CD4-positive, alpha-beta T cell (primary cell): ENCODE measurements at regions not wholly inside any gene's neighbourhood (a gene's known extent, or its start where the extent isn't known, plus 50 kb on each side); places are given as distances from the start of the nearest gene placed in this dataset.
"Not testable (repeated sequence)": the region's sequence is repeated elsewhere in the genome, so short reads cannot be mapped to it uniquely, and the experiment has no call there.

Experiments
- ATAC-seq: fragments of 200-7000 bp; cut with Tn5 transposase; one replicate; pipeline ENCODE4 v1.10.0; 2022; ENCODE audit warnings: mild to moderate bottlenecking; ENCODE audit not compliant: poor library complexity
- CTCF ChIA-PET: fragments of 350-600 bp; sonication (Branson Sonifier 250); formaldehyde crosslinking; loops from one replicate; lab custom pipeline; 2021; ENCODE audit warnings: antibody characterized with exemption, inconsistent platforms; lab: Charles Lee
- POLR2A ChIA-PET: fragments of 350-600 bp; sonication (Branson Sonifier 250); formaldehyde crosslinking; loops from one replicate; lab custom pipeline; 2021; ENCODE audit warnings: antibody characterized with exemption, inconsistent platforms; lab: Charles Lee
- DNase-seq, 14 experiments: peaks; one replicate each; pipeline ENCODE4 v3.0.0-alpha.2; 2013 to 2020; ENCODE audit warnings: mixed read lengths in 2 of 14
- H3K27ac ChIP-seq, 2 donors: one replicate each; pipeline versions ENCODE4 v1.5.1 to v1.7.0; 2013; ENCODE audit warnings: low read length in 2 of 2, low read depth in 1 of 2, mild to moderate bottlenecking in 1 of 2
- H3K27me3 ChIP-seq, 2 experiments: 1 replicate in 1 of 2; 2 replicates in 1 of 2; pipeline versions ENCODE4 v1.6.1 to v1.7.0; 2013; ENCODE audit warnings: low read length in 2 of 2, control low read depth in 1 of 2, mild to moderate bottlenecking in 1 of 2, moderate library complexity in 1 of 2; ENCODE audit not compliant: insufficient read depth in 2 of 2, control insufficient read depth in 1 of 2
- H3K36me3 ChIP-seq: one replicate; pipeline ENCODE4 v1.6.1; 2013; ENCODE audit warnings: low read length, control low read depth; ENCODE audit not compliant: insufficient read depth
- H3K4me1 ChIP-seq: one replicate; pipeline ENCODE4 v1.6.1; 2013; ENCODE audit warnings: low read length, control low read depth; ENCODE audit not compliant: insufficient read depth
- H3K4me3 ChIP-seq: one replicate; pipeline ENCODE4 v1.5.1; 2013; ENCODE audit warnings: mild to moderate bottlenecking, low read length, moderate library complexity
- H3K9me3 ChIP-seq, 2 experiments: 1 replicate in 1 of 2; 2 replicates in 1 of 2; pipeline versions ENCODE4 v1.6.1 to v1.7.0; 2013; ENCODE audit warnings: low read length in 2 of 2, mild to moderate bottlenecking in 2 of 2, control low read depth in 1 of 2, moderate library complexity in 1 of 2; ENCODE audit not compliant: control insufficient read depth in 1 of 2, insufficient read depth in 1 of 2
- H3K27ac Mint-ChIP-seq: one replicate; pipeline ENCODE4 v1.8.0; 2020; ENCODE audit warnings: mixed read lengths
- H3K27me3 Mint-ChIP-seq: one replicate; pipeline ENCODE4 v1.8.0; 2021; ENCODE audit warnings: mixed read lengths
- H3K36me3 Mint-ChIP-seq: one replicate; pipeline ENCODE4 v1.8.0; 2021; ENCODE audit warnings: low read depth, mixed read lengths
- H3K4me1 Mint-ChIP-seq: one replicate; pipeline ENCODE4 v1.8.0; 2021; ENCODE audit warnings: low read depth, mixed read lengths
- H3K4me3 Mint-ChIP-seq: one replicate; pipeline ENCODE4 v1.8.0; 2020; ENCODE audit warnings: mild to moderate bottlenecking, mixed read lengths
- H3K9me3 Mint-ChIP-seq: one replicate; pipeline ENCODE4 v1.8.0; 2020; ENCODE audit warnings: mixed read lengths
- intact Hi-C, 2 experiments: fragments of 100-400 bp; cut with DNase I in 1 of 2; cut with micrococcal nuclease in 1 of 2; formaldehyde crosslinking; loops; one replicate each; pipeline versions ENCODE4 v1.15.1 to v1.9.0; 2023 to 2025; cut with DNase I, micrococcal nuclease
- TF ChIP-seq, protein P1 (sequence below): fragments of 200-600 bp; IDR thresholded peaks from one replicate; pipeline ENCODE4 v1.8.0; 2022; ENCODE audit warnings: antibody characterized with exemption, mild to moderate bottlenecking

GRCh38 chr9:87383344-87384150 lies 114.1 kb upstream of the DAPK1 start:
- H3K9me3 Mint-ChIP-seq, result no peaks in the 10 kb centered on the region
- H3K27ac ChIP-seq, result no peak overlapping the region
- POLR2A ChIA-PET, result no interaction called here
- H3K27me3 Mint-ChIP-seq, result peaks cover 7% of the 10 kb centered on the region
- no peaks in the 10 kb centered on the region for H3K4me1 ChIP-seq
- H3K36me3 Mint-ChIP-seq, result no peaks in the 10 kb centered on the region
- H3K4me1 Mint-ChIP-seq, result no peaks in the 10 kb centered on the region
- H3K4me3 Mint-ChIP-seq, result no peak overlapping the region
- intact Hi-C loops, result no loop called here
- no peaks in the 10 kb centered on the region for H3K36me3 ChIP-seq
- ATAC-seq (no peak), DNase-seq (no peak)
- CTCF ChIA-PET, result no interaction called here
- TF ChIP-seq, protein P1, sequence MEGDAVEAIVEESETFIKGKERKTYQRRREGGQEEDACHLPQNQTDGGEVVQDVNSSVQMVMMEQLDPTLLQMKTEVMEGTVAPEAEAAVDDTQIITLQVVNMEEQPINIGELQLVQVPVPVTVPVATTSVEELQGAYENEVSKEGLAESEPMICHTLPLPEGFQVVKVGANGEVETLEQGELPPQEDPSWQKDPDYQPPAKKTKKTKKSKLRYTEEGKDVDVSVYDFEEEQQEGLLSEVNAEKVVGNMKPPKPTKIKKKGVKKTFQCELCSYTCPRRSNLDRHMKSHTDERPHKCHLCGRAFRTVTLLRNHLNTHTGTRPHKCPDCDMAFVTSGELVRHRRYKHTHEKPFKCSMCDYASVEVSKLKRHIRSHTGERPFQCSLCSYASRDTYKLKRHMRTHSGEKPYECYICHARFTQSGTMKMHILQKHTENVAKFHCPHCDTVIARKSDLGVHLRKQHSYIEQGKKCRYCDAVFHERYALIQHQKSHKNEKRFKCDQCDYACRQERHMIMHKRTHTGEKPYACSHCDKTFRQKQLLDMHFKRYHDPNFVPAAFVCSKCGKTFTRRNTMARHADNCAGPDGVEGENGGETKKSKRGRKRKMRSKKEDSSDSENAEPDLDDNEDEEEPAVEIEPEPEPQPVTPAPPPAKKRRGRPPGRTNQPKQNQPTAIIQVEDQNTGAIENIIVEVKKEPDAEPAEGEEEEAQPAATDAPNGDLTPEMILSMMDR, result no peak
- no peak overlapping the region for H3K4me3 ChIP-seq
- H3K27ac Mint-ChIP-seq, result no peak overlapping the region
- H3K9me3 ChIP-seq, result no peaks in the 10 kb centered on the region
- no peaks in the 10 kb centered on the region for H3K27me3 ChIP-seq

- Histone ChIP-seq H3K9me3 (no peaks in the 10 kb centered on the region), H3K36me3 (no peaks in the 10 kb centered on the region), H3K4me3 (no peak overlapping the region), H3K27me3 (no peaks in the 10 kb centered on the region), H3K27ac (no peak overlapping the region), H3K4me1 (no peaks in the 10 kb centered on the region)
- ATAC-seq (no peak), DNase-seq (no peak)
- intact Hi-C loops, result no loop called here
- no peaks in the 10 kb centered on the region for H3K4me1 Mint-ChIP-seq
- CTCF ChIA-PET, result no interaction called here
- H3K9me3 Mint-ChIP-seq, result no peaks in the 10 kb centered on the region
- POLR2A ChIA-PET, result no interaction called here
- no peak overlapping the region for H3K4me3 Mint-ChIP-seq
- H3K27ac Mint-ChIP-seq, result no peak overlapping the region
- H3K27me3 Mint-ChIP-seq, result peaks cover 8% of the 10 kb centered on the region
- no peaks in the 10 kb centered on the region for H3K36me3 Mint-ChIP-seq
- TF ChIP-seq, protein P1, result no peak
Measured at GRCh38 chr9:87386490-87387025, 111.1 kb upstream of the DAPK1 start.

- DNase-seq (no peak), ATAC-seq (no peak)
- no peak overlapping the region for H3K4me3 Mint-ChIP-seq
- H3K4me1 Mint-ChIP-seq, result no peaks in the 10 kb centered on the region
- H3K36me3 ChIP-seq, result no peaks in the 10 kb centered on the region
- no peak overlapping the region for H3K27ac Mint-ChIP-seq
- intact Hi-C loops, result no loop called here
- H3K9me3 ChIP-seq, result no peaks in the 10 kb centered on the region
- H3K27ac ChIP-seq, result no peak overlapping the region
- H3K36me3 Mint-ChIP-seq, result no peaks in the 10 kb centered on the region
- H3K27me3 ChIP-seq, result no peaks in the 10 kb centered on the region
- H3K9me3 Mint-ChIP-seq, result no peaks in the 10 kb centered on the region
- no peaks in the 10 kb centered on the region for H3K4me1 ChIP-seq
- ChIA-PET POLR2A (no interaction called here), CTCF (no interaction called here)
- H3K4me3 ChIP-seq, result no peak overlapping the region
- TF ChIP-seq, protein P1, result no peak
- H3K27me3 Mint-ChIP-seq, result peaks cover 13% of the 10 kb centered on the region
Measured at GRCh38 chr9:87387351-87388011, 110.2 kb upstream of the DAPK1 start.

DNA sequence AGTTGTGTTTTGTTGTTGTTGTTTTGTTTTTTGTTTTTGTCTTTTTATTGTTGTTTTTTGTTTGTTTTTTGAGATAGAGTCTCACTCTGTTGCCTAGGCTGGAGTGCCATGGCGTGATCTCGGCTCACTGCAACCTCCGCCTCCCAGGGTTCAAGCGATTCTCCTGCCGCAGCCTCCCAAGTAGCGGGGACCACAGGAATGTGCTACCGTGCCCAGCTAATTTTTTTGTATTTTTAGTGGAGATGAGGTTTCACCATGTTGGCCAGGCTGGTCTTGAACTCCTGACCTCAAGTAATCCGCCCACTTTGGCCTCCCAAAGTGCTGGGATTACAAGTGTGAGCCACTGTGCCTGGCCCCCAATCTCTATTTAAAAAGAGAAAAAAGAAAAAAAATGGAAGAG lies 109.0 kb upstream of the DAPK1 start:
- H3K9me3 Mint-ChIP-seq, H3K4me3 Mint-ChIP-seq, H3K27me3 ChIP-seq, DNase-seq, H3K27ac Mint-ChIP-seq, CTCF ChIA-PET, H3K9me3 ChIP-seq, H3K36me3 ChIP-seq, H3K4me1 Mint-ChIP-seq, POLR2A ChIA-PET, intact Hi-C loops, H3K27ac ChIP-seq, H3K4me3 ChIP-seq, ATAC-seq, H3K36me3 Mint-ChIP-seq, H3K4me1 ChIP-seq: not testable (repeated sequence)
- peaks cover 13% of the 10 kb centered on the region for H3K27me3 Mint-ChIP-seq
